Prostate gland (tissue), 2 donors: ENCODE measurements at regions not wholly inside any gene's neighbourhood (a gene's known extent, or its start where the extent isn't known, plus 50 kb on each side); places are given as distances from the start of the nearest gene placed in this dataset.

Experiments used
- POLR2A ChIP-seq: fragments of 450-650 bp; IDR thresholded peaks from one replicate; pipeline ENCODE4 v1.6.1; 2016; ENCODE audit warnings: antibody characterized with exemption, mild to moderate bottlenecking
- POLR2AphosphoS5 ChIP-seq: sonication (generic); formaldehyde crosslinking; IDR thresholded peaks from one replicate; pipeline ENCODE4 v1.6.1; 2017; ENCODE audit warnings: antibody characterized with exemption
- TF ChIP-seq, protein P1 (sequence below), 4 experiments: fragments of 200-600 bp in 2 of 4; fragments of 450-650 bp in 2 of 4; sonication (generic) in 2 of 4; IDR thresholded peaks; 1 replicate in 3 of 4; 2 replicates in 1 of 4; pipeline ENCODE4 v1.5.1; 2016 to 2019; ENCODE audit warnings: antibody characterized with exemption in 4 of 4, mild to moderate bottlenecking in 2 of 4, moderate library complexity in 2 of 4

DNA sequence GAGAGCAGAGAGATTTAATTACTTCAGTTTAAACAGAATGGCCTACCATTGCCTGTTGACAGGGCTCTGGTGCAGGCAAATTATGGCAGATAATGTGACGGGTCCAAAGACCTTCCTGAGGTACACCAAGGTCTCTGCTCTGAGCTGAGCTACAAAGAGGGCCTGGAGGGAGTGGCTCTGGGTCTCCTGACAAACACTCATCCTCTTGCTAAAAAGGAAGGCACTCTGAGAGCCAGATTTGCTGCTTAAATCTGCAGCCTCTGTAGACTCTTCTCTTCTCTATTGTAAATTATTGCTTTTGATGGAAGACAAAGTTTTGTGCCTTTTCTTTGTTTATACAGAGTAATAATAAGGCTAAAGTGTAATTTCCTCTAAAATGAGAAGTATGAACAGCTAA, 529.5 kb upstream of the FZD8 start:
- TF ChIP-seq, protein P1, sequence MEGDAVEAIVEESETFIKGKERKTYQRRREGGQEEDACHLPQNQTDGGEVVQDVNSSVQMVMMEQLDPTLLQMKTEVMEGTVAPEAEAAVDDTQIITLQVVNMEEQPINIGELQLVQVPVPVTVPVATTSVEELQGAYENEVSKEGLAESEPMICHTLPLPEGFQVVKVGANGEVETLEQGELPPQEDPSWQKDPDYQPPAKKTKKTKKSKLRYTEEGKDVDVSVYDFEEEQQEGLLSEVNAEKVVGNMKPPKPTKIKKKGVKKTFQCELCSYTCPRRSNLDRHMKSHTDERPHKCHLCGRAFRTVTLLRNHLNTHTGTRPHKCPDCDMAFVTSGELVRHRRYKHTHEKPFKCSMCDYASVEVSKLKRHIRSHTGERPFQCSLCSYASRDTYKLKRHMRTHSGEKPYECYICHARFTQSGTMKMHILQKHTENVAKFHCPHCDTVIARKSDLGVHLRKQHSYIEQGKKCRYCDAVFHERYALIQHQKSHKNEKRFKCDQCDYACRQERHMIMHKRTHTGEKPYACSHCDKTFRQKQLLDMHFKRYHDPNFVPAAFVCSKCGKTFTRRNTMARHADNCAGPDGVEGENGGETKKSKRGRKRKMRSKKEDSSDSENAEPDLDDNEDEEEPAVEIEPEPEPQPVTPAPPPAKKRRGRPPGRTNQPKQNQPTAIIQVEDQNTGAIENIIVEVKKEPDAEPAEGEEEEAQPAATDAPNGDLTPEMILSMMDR (IDR thresholded peaks at IDR 0.05), result no peak
- TF ChIP-seq POLR2AphosphoS5 (no peak), POLR2A (no peak)
